ENCODE measurements at regions not wholly inside any gene's neighbourhood (a gene's known extent, or its start where the extent isn't known, plus 50 kb on each side); places are given as distances from the start of the nearest gene placed in this dataset.

DNA sequence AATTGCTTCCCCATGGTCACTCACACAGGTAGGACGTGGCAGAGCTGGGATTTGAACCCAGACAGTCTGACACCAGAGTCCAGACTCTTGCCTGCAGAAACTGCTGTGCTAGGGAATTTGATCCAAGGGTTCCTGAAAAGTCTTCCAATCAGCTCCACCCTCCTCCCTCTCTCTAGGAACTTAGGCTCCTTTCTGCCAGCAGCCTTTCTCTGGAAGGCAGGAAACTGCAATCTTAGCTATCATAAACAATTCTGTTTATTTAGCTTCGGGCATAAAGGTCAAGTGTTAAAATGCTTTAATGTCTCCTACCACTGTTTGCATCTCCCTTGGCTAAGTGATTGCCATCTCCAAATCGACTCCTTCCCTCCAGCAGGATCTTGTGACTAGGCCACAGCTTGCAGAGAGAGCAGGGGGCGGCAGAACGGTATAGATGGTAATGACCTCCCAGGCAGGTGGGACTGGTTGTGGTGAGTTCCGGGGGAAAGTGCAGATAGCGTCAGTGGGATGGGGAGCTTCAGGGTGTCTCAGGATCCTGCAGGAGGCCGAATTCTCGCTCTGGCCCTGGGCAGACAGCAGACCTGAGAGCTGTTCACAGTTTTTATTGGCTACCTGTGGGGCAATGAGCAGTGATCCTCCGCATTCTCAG, 882.4 kb upstream of the EEF2KMT start:
- TF ChIP-seq POLR2A (IDR thresholded peaks at IDR 0.05) (no peak), CTCF (IDR thresholded peaks at IDR 0.05) (no peak)
